HG03558 (cell line): ENCODE measurements at regions not wholly inside any gene's neighbourhood (a gene's known extent, or its start where the extent isn't known, plus 50 kb on each side); places are given as distances from the start of the nearest gene placed in this dataset.

Experiments
- ATAC-seq: cut with Tn5 transposase; IDR thresholded peaks from one replicate; pipeline ENCODE4 v1.9.1; 2021; ENCODE audit warnings: moderate number of reproducible peaks; ENCODE audit not compliant: unreplicated experiment; ENCODE audit errors: extremely low read depth

- ATAC-seq: no peak
Observed at GRCh38 chr7:155138204-155138603, 68.1 kb downstream of the HTR5A start.

GRCh38 chr7:155141562-155141961 lies 71.4 kb downstream of the HTR5A start:
- ATAC-seq: no peak

- ATAC-seq: no peak
Observed at GRCh38 chr7:155143381-155143780, 73.3 kb downstream of the HTR5A start.

GRCh38 chr7:155144371-155144770 lies 74.2 kb downstream of the HTR5A start:
- ATAC-seq: no peak

- ATAC-seq: no peak
Observed at GRCh38 chr7:155145477-155146255, 75.5 kb downstream of the HTR5A start.

- ATAC-seq: no peak
Observed at GRCh38 chr7:155147172-155147571, 77.0 kb downstream of the HTR5A start.

- ATAC-seq: no peak
Observed at GRCh38 chr7:155147624-155148023, 77.5 kb downstream of the HTR5A start.

GRCh38 chr7:155153676-155154075 lies 83.6 kb downstream of the HTR5A start:
- no peak for ATAC-seq

GRCh38 chr7:155154586-155154985 lies 84.5 kb downstream of the HTR5A start:
- ATAC-seq: no peak

- ATAC-seq: no peak
Observed at GRCh38 chr7:155161690-155162089, 91.6 kb downstream of the HTR5A start.

GRCh38 chr7:155162422-155162821 lies 92.3 kb downstream of the HTR5A start:
- ATAC-seq: no peak

- ATAC-seq: no peak
Observed at GRCh38 chr7:155163696-155164095, 93.6 kb downstream of the HTR5A start.

- ATAC-seq: no peak
Observed at GRCh38 chr7:155164316-155164715, 94.2 kb downstream of the HTR5A start.

- ATAC-seq: no peak
Observed at GRCh38 chr7:155166108-155166507, 96.0 kb downstream of the HTR5A start.

- peak; percentile 80 for ATAC-seq
Observed at GRCh38 chr7:155166673-155167370, 96.7 kb downstream of the HTR5A start.

GRCh38 chr7:155167706-155168365 lies 97.7 kb downstream of the HTR5A start:
- no peak for ATAC-seq

- ATAC-seq: no peak
Observed at GRCh38 chr7:155168597-155169480, 98.7 kb downstream of the HTR5A start.

- ATAC-seq: no peak
Observed at GRCh38 chr7:155169498-155170065, 99.5 kb downstream of the HTR5A start.

- no peak for ATAC-seq
Observed at GRCh38 chr7:155170331-155170730, 100.2 kb downstream of the HTR5A start.

GRCh38 chr7:155172141-155172540 lies 102.0 kb downstream of the HTR5A start:
- no peak for ATAC-seq
